COLO668 (cell line): ENCODE measurements at regions not wholly inside any gene's neighbourhood (a gene's known extent, or its start where the extent isn't known, plus 50 kb on each side); places are given as distances from the start of the nearest gene placed in this dataset.
A peak's percentile ranks its signal among the peaks of the same experiment; 100 is the strongest.

Experiments used
- DNase-seq: peaks from one replicate; lab custom pipeline; 2025; ENCODE audit not compliant: unreplicated experiment; lab: John Stamatoyannopoulos, UW

DNA sequence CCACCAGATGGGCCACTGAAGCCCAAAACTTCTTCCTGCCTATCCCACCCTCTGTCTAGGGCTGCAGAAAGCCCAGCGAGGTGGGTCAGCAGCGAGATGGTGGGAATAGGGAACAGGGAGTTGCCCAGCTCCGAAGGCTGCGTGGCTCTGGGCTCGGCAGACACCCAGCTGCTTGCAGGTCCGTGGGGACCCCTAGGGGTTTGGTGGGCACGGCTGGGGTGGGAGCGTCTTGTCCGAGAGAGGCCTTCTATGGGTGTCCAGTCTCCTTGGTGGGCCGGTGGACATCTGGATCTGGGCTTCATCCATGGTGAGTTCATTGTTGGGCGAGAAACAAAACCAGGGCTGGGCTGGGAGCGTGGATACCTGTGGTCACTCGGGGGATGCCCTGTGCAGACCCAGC lies 1211.0 kb downstream of the BRD1 start:
- DNase-seq: no peak

DNA sequence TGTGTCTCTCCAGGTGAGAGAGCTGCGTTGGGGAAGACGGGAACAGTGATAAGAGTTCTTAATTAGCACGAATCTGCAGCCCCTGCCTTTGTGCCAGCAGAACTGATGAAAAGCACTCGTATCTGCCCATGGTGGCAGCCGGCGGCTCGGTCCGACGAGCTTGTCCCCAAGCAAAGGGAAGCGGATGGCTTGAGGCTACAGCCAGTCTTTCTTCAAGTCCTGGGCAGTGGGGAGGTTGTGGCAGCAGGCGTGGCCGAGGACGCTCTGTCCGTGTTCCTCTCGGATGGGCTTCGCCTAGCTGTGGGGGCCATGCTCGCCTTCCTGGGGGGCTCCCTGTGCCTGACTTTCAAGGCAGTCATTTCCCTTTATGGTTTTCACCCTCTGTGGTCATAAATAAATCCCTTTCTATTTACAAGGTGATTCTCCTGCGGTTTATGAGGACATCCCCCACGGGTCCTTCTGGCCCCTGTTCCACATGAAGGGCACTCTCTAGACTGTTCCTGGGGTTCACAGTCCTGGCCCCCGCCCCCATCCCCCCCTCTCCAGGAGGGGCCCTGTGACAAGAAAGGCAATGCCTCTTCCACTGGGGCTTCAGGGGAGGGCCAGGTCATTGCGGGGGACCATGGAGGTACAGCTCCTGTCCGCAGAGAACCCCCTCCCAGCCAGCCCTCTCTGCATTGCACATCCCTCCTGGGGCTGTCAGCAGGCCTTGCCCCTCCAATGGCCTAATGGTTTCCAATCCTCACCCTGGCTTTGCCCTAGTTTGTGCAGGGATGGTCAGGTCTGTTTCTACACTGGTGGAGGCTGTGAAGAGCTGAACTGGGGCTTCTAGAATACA lies 1212.3 kb downstream of the BRD1 start:
- DNase-seq: no peak

DNA sequence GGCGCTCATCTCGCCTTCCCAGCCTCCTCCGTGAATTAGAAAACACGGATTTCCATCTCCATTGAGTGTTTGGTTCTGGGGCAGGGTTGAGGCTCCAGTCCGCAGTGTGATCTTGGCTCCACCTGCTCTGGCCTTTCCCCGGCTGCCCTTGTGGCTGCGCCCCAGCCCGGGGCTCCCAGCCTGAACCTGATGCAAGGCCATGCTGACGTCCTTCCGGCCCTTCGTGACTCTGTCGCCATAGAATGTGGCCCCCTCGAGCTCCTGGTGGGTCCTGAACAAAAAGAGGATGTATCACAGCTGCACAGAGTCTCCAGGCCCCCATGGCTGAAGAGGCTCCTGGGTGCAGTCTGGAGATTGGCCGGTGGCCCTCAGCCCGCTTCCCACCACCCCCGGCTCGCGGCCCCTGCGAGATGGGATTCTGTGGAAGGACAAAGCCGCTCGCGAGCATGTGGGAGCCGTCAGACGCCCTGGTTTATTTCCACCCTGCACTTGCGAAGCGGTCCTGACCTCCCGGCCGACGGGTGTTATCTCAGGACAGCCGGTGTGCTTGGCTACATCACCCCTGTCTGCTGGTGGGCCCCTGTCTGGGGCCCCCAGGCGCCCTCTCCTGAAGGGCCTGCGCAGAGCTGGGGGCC lies 1214.0 kb downstream of the BRD1 start:
- DNase-seq: no peak

DNA sequence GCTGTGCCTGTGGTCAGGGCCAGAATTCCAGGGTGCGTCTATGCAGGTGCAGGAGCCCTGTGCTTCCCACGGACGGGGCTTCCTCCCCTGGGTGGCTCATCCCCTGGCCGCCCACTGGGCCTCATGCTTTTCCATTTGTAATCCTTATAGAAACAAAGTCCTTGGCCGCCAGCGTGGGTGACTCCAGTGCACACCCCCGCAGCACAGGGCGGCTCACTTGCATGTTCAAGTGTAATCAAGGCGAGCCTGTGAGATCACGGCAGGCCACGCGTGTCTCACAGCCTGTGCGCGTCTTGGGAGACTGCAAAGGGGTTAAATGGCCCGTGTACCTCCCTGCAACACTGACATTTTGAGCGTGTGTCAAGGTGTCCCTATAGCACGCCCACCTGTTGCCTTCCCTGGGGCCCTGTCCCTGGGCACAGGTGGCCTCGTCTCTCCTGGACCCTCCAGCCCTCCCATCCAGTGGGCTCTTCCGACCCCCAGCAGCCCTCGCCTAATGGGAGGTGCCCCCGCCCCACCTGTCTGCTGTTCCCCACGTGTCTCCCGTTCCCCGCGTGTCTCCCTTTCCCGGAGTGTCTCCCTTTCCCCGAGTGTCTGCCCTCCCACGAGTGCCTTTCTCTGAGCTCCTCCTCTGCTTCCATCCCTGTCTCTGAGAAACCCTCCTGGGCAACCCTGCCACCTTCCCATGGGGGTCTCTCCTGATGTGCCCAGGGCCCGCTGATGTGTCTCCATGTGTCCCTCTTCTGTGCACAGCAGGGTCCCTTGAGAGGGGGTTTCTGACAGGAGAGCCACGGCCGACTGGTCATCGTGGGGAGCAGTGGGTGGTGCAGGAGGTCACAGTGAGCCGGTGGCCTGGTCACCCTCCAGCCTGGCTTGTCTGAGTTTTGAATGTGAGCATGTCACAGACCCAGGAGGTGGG lies 1215.3 kb downstream of the BRD1 start:
- DNase-seq: no peak

DNA sequence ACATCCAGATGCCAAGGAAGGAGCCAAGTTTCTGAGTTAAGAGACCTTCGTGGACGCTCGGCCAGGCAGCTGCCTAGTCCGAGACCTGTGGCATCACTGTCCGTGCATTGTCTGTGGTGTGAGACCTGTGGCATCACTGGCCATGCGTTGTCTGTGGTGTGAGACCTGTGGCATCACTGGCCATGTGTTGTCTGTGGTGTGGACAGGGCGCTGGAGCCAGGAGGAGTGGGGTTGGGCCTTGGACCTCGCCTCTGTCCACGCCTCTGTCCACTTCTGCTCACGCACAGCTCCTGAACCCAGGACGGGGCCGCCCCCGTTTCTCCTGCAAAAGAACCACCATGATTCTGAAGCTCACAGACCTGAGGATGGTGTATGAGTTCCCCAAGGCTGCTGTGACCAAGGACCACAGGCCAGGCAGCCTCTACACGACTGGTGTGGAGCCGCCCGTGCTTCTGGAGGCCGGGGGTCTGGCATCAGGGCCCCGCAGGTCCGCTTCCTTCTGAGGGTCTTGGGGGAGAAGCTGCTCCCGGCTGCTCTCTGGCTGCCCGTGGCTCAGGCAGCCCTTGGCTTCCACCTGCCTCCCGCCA lies 1218.3 kb downstream of the BRD1 start:
- no peak for DNase-seq

DNA sequence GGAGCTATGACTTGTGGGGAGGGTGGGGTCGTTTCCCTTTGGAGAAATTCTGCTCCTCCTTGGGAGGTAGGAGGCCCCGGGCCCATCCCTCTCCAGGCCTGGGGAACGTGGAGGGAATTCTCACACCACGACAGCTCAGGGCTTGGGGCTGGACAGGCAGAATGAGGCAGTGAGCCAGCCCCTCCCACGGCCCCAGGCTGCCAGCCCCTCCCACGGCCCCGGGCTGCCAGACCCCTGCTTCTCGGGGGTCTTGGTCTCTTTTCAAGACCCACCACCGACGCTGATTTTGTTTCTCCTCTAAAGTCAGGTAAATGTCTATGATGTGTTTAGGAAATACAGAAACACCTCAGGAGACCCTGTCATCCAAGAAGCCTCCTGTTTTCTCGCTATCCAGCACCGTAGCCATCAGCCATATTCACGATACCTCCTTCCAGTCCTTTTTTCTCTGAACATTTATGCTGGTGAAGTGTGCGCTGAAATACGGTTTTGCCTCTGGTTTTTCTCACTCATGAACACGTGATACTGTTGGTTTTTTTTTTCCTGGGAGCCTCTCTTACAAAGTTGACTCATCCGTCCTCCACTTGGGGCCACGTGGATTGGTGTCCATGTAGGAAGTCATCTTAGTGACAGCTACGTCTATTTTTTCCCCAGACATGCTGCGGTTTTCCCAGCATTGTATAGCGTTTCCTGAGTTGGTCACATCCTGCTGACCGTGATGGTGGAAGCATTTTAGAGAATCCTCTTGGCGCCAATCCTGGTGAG lies 1219.6 kb downstream of the BRD1 start:
- DNase-seq: no peak

DNA sequence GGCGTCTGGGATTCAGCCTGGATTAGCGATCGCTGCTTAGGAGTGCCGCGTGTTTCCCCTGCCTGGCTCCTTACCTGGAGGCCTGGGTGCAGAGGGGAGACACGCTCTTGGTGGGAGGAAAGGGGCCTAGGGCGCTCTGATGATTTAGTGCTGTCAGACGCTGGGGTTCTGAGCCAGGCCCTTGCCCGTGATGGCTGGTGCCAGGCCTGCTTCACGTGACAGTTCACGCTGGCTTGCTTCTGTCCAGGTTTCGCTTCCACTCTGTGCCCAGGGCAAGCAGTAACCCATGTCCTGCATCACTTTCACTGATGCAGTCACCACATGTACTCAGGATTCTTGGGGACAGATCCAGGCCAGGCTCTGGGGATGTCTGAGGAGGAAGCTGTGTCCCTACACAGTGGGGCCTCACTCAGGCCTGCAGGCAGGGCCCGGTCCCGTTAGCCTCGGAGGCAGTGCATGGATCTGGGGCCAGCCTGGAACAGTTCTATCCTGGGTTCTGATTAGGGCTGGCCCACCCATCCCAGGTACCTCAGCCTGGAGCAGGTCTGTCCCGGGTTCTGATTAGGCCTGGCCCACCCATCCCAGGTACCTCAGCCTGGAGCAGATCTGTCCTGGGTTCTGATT lies 1220.9 kb downstream of the BRD1 start:
- DNase-seq: no peak

DNA sequence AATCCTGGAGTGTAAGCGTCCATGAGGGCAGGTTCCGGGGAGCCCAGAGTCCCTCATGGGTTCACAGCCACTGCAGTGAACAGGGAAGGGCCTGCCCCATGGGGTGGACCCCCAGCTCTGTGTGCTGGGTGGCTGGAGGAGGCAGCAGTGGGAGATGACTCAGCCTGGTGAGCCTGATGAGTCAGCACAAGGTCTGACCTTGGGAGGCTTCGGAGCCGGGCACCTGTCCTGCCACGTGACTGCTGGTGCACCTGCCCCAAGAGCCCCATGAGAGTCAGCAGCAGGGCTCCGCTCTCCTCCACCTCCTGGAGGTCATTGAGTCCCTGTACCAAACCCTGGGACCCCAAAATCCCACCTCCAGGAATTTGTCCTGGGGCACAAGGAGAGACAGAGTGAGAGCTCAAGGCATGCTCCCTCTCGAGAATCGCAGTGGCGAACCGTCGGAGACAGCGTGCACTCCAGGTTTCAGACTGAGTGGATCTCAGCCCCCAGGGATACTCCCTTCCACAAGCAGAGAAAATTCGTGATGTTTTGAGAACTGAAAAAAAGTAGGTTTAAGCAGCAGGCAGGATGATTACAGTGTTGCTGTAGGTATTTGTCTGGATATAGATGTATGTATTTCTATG lies 1221.7 kb downstream of the BRD1 start:
- DNase-seq: peak; percentile 89

DNA sequence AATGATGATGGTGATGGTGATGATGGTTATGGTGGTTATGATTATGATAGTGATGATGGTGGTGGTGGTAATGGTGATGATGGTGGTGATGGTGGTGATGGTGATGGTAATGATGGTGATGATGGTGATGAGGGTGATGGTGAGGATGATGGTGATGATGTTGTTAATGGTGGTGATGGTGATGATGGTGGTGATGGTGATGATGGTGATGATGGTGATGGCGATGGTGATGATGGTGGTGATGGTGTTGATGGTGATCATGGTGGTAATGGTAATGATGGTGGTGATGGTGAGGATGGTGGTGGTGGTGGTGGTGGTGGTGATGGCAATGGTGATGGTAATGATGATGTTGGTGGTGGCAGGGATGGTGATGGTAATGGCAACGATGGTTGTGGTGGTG lies 1222.5 kb downstream of the BRD1 start:
- DNase-seq: no peak

DNA sequence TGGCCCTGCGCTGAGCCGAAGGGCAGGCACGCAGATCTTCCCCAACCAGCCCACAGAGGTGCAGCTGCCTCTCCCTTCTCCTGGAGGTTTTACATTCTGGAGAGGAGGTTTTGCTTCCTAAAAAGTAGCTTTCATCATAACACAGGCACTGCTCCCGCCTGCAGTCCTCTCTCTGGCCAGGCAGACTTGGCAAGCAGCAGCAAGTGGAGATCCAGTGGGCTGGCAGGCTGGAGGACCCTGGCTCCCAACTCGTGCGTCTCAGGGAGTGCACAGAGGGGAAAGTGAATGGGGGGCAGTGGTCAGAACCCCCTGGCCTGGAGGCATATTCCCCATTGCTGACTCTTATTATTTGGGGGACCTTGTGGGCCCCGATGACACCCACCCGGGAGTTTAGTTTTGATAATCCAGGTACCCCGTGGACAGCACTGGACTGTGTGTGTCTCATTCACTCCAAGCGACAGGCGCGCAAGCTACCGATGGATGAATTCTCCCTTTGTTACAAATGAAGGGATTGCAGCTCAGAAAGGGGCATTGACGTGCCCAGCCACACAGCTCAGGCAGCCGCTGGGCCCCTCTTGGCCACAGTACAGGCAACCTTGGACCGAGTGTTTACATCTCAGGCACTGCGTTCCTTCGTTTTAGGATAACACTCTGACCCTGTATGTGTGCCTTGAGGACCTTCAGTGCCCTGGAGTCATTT lies 1223.9 kb downstream of the BRD1 start:
- DNase-seq: no peak

DNA sequence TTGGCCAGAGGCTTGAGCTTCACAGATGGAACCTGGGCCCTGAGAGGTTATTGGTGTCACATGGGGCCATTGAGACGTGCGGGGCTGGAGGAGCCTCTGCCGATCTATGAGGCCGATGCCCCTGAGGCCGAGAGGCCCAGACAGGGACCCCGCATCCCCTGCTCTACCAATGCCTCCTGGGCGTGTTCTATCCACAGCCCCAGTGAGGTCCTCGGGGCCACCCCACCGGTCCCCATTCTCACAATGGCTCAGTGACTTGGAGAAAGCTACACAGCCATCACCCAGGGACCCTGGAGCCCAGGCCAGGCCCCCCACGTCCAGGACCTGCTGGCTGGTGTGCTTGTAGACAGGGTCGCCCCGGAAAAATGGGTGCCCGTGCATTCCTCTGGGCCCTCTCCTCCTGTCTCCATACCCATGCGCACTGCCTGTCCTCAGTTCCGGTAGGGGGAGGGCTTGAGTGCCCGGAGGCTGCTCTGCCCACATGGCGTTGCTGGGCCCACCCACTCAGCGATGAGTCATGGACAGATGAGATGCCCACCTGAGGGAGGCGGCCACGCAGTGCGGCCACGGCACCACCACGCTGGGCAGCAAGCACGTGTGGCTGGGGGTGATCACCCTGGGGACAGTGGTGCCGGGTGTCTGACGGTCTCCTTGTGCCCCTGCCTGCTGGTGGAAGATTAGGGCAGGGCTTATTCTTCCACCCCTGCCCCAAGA lies 1224.7 kb downstream of the BRD1 start:
- no peak for DNase-seq

DNA sequence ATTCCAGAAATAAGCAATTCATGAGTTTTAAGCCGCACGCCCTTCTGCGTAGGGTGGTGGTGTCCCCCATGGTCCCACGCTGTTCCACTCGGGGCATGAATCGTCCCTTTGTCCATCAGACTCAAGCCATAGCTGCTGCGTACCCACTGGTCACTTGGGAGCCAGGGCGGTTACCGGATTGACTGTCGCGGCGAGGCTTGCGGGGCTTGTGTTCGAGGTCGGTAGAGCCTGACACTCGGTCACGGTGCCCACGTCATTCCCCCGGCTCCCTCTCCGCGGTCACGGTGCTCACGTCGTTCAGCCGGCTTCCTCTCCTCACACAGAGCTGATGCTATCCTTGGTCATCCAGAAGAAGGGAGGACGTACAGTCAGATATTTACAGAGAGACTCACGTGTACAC lies 1227.0 kb downstream of the BRD1 start:
- DNase-seq: no peak

DNA sequence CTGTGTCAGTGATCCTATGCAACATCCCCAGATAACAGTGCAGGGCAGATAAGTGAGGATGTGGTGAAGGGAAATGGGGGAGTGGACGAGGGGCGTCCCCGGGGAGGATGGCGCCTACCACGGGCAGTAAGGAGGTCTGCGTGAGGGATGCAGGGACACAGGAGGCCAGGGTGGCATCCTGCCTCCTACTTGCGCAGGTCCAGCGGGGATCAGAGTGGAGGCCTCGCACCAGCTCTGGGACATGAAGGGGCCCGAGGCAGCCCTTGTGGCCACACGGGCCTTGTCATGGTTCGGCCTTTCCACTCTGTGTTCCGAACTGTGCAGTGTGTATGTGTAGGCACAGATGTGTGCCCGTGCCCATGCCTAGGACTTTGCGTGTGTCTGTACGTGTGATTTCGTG lies 1227.5 kb downstream of the BRD1 start:
- no peak for DNase-seq

DNA sequence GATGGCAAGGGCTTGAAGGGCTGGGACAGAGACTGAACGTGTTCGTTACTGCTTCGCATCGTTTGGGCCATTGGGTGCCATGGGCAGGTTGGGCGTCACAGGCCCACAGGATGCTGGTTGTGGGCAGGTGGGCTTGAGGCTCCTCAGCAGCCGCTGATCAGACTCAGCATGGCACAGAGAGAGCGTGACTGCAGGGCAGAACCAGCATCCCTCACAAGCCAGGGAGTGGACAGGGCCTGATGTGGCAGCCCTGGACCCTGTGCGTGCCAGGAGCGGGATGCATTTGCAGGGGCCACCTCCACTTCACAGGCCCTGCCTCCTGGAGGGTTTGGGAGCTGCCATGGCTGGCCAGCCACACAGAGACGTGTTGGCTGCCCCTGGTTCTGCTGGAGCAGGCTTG lies 1228.3 kb downstream of the BRD1 start:
- no peak for DNase-seq

DNA sequence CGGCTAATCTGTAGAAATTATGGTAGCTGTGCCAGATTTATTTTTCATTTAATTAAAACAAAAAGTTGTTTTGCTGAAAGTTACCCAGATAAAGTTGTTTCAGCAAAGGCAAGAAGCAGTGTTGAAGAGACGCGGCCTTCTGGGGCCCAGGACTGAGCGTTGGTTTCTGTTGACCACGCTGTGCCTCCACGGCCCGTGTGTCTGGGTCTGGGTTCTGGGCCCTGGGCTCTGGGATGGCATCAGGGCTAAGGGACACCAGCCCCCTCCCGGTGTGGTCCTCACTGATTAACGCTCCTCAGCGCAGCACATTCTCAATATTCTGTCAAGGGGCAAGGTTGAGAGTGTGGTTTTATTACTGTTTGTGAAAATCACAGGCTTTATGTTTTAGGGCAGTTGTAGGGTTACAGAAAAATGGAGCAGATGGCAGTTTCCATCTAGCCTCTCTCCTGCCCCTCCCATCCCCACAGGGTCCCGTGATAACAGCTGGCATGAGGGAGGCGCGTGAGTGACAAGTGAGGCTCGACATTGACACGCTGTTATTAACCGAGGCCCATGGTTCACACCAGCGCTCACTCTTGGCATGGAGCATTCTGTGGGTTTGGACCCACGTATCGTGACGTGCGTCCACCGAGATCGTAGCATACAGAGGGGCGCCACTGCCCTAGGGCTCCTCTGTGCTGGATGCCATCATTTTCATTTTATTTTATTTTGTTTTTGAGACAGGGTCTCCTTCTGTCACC lies 1231.4 kb downstream of the BRD1 start:
- DNase-seq: no peak

DNA sequence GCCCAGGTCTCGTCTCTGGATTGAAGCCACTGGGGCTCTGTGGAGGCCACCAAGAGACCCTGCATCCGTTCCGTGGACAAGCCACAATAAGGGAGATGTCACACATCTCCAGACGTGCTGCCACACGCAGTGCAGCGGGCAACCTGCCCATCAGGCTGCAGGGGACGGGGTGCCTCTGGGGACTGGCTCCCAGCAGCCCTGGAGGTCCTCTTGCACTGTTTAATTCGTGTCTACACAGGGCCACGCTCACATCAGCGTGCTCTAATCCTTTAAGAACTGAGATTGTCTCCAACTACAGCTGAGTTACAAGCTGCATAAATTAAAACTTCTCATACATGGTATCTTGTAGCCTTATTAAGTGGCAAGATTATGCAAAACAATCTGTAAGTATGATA lies 1232.2 kb downstream of the BRD1 start:
- no peak for DNase-seq

DNA sequence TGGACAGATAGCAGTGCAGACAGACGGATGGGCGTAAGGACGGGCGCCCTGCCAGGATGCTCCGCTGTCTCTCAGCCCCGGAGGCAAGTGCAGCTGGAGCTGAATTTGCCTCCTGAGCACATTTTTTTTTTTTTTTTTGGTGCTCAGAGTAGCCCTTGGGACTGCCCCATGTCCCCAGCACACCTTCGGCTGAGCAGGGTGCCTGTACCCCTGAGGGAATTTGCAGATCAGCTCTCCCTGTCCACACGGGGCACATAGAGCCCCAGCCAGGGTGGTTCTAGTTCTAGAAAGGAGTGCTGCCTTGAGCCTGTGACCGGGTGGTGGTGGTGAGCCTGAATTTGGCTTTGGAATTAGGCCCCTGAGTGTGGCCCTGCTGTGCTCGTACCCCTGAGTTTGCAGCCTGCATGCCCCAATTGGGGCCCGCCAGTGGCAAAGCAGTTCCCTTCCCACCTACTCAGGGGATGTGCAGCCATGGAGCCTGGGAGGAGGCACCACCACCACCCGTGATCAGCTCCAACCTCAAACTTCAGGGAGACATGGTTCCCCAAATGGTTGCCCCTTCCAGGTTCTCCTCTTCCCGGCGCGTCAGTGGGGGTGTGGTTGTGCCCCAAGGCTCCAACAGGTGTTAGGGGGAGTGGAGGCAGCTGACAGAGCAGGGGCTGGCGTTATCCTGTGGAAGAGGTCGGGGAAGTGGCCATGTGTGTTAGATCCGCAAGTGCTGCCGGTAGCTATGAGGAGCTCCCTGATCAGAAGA lies 1232.7 kb downstream of the BRD1 start:
- no peak for DNase-seq
